T47D (cell line): ENCODE measurements at regions not wholly inside any gene's neighbourhood (a gene's known extent, or its start where the extent isn't known, plus 50 kb on each side); places are given as distances from the start of the nearest gene placed in this dataset.
"Not testable (repeated sequence)": the region's sequence is repeated elsewhere in the genome, so short reads cannot be mapped to it uniquely, and the experiment has no call there.

Experiments used
- DNase-seq, 2 experiments: peaks; one replicate each; pipeline versions ENCODE4 v3.0.0 to v3.0.0-alpha.2; 2011 to 2012; ENCODE audit warnings: low read depth in 1 of 2, low spot score in 1 of 2
- JUND ChIP-seq: IDR thresholded peaks from 2 replicates; pipeline ENCODE4 v1.6.1; 2012; ENCODE audit warnings: low read depth
- in situ Hi-C: cut with HindIII; loops from 2 replicates; pipeline ENCODE4 v1.10.0; 2016; ENCODE audit warnings: low sequenced_read_pairs, low pct_unique_long_range_greater_than_20kb

- no peak for TF ChIP-seq JUND
- DNase-seq: no peak
- in situ Hi-C loops: no loop called here
Observed at GRCh38 chr4:159902648-159903047, 799.8 kb downstream of the RAPGEF2 start.

GRCh38 chr4:159904906-159905305 is 802.0 kb downstream of the RAPGEF2 start:
- no peak for DNase-seq
- in situ Hi-C loops: no loop called here
- no peak for TF ChIP-seq JUND

- no peak for TF ChIP-seq JUND
- in situ Hi-C loops: no loop called here
- no peak for DNase-seq
Observed at GRCh38 chr4:159906051-159906450, 803.2 kb downstream of the RAPGEF2 start.

GRCh38 chr4:159906517-159906916 is 803.6 kb downstream of the RAPGEF2 start:
- TF ChIP-seq JUND: no peak
- DNase-seq: no peak
- in situ Hi-C loops: no loop called here

GRCh38 chr4:159910721-159911120 is 807.8 kb downstream of the RAPGEF2 start:
- TF ChIP-seq JUND: no peak
- DNase-seq: no peak
- in situ Hi-C loops: no loop called here

- no peak for DNase-seq
- no peak for TF ChIP-seq JUND
- in situ Hi-C loops: no loop called here
Observed at GRCh38 chr4:159922119-159922518, 819.2 kb downstream of the RAPGEF2 start.

GRCh38 chr4:159925770-159926169 is 822.9 kb downstream of the RAPGEF2 start:
- in situ Hi-C loops: no loop called here

GRCh38 chr4:159926871-159927270 is 824.0 kb downstream of the RAPGEF2 start:
- DNase-seq: no peak
- TF ChIP-seq JUND: no peak
- in situ Hi-C loops: no loop called here

More at GRCh38 chr4:159925770-159926169, 822.9 kb downstream of the RAPGEF2 start:
- no peak for TF ChIP-seq JUND
- peak in 1 of 2 experiments; percentile 3 for DNase-seq

- in situ Hi-C loops: no loop called here
- TF ChIP-seq JUND: no peak
- DNase-seq: no peak
Observed at GRCh38 chr4:159927781-159928180, 824.9 kb downstream of the RAPGEF2 start.

GRCh38 chr4:159934602-159935001 is 831.7 kb downstream of the RAPGEF2 start:
- DNase-seq, in situ Hi-C loops: not testable (repeated sequence)

GRCh38 chr4:159937595-159937994 is 834.7 kb downstream of the RAPGEF2 start:
- DNase-seq: no peak
- TF ChIP-seq JUND: no peak
- in situ Hi-C loops: no loop called here

GRCh38 chr4:159939681-159940080 is 836.8 kb downstream of the RAPGEF2 start:
- in situ Hi-C loops, DNase-seq: not testable (repeated sequence)

- no peak for TF ChIP-seq JUND
- DNase-seq: no peak
- in situ Hi-C loops: no loop called here
Observed at GRCh38 chr4:159941076-159941475, 838.2 kb downstream of the RAPGEF2 start.

- DNase-seq: no peak
- in situ Hi-C loops: no loop called here
- TF ChIP-seq JUND: no peak
Observed at GRCh38 chr4:159944477-159944876, 841.6 kb downstream of the RAPGEF2 start.
